IMR-90 (cell line): ENCODE measurements at regions not wholly inside any gene's neighbourhood (a gene's known extent, or its start where the extent isn't known, plus 50 kb on each side); places are given as distances from the start of the nearest gene placed in this dataset.

Source experiments
- ATAC-seq: fragments of 200-7000 bp; cut with Tn5 transposase; 2 replicates; pipeline ENCODE4 v1.9.1; 2020; ENCODE audit warnings: low read depth, mild to moderate bottlenecking, moderate library complexity
- BruUV-seq: library from RNA; stranded (reverse); fragments of 400-500 nt; replicated peaks from 2 replicates; lab custom pipeline; 2021; lab: Mats Ljungman, UMichigan
- CTCF ChIA-PET: fragments of 300-600 bp; formaldehyde crosslinking; extraction: SDS; loops from one replicate; lab custom pipeline; 2021; ENCODE audit warnings: antibody characterized with exemption; lab: Yijun Ruan, JAX
- POLR2A ChIA-PET: fragments of 300-600 bp; sonication (Branson Sonifier 250); formaldehyde crosslinking; loops from one replicate; lab custom pipeline; 2022; ENCODE audit warnings: antibody characterized with exemption; ENCODE audit not compliant: unreplicated experiment; lab: Charles Lee
- DNase-seq: peaks from one replicate; pipeline ENCODE4 v3.0.0; 2013
- H2AFZ ChIP-seq: replicated peaks from 2 replicates; pipeline ENCODE3; 2013; ENCODE audit warnings: low read length, mild to moderate bottlenecking; ENCODE audit not compliant: poor library complexity
- H2AK5ac ChIP-seq: 2 replicates; pipeline ENCODE4 v1.6.1; 2013; ENCODE audit warnings: low read depth, low read length, inconsistent platforms
- H2AK9ac ChIP-seq: replicated peaks from 2 replicates; pipeline ENCODE3; 2013; ENCODE audit warnings: mild to moderate bottlenecking, low read depth, low read length, moderate library complexity; ENCODE audit not compliant: poor library complexity
- H2BK120ac ChIP-seq: 2 replicates; pipeline ENCODE4 v1.6.1; 2013; ENCODE audit warnings: low read depth, low read length, inconsistent platforms
- H2BK15ac ChIP-seq: 3 replicates; pipeline ENCODE4 v1.6.1; 2013; ENCODE audit warnings: low read depth, low read length, inconsistent platforms
- H2BK20ac ChIP-seq: 2 replicates; pipeline ENCODE4 v1.6.1; 2013; ENCODE audit warnings: low read depth, mild to moderate bottlenecking, inconsistent platforms, low read length, moderate library complexity
- H2BK5ac ChIP-seq: 2 replicates; pipeline ENCODE4 v1.6.1; 2013; ENCODE audit warnings: mild to moderate bottlenecking, low read depth, low read length, inconsistent platforms; ENCODE audit not compliant: poor library complexity, severe bottlenecking
- H3K14ac ChIP-seq: replicated peaks from 2 replicates; pipeline ENCODE4 v1.6.1; 2013; ENCODE audit warnings: low read depth, low read length, inconsistent platforms
- H3K18ac ChIP-seq: 2 replicates; pipeline ENCODE4 v1.6.1; 2013; ENCODE audit warnings: low read depth, low read length, control low read depth
- H3K23ac ChIP-seq: 2 replicates; pipeline ENCODE4 v1.6.1; 2013; ENCODE audit warnings: low read depth, low read length, inconsistent platforms
- H3K27ac ChIP-seq: 2 replicates; pipeline ENCODE4 v1.5.1; 2013; ENCODE audit warnings: mild to moderate bottlenecking, control low read depth, low read length; ENCODE audit not compliant: insufficient read depth
- H3K27me3 ChIP-seq: 2 replicates; pipeline ENCODE4 v1.6.1; 2013; ENCODE audit warnings: low read length; ENCODE audit not compliant: control insufficient read depth, insufficient read depth
- H3K36me3 ChIP-seq: 2 replicates; pipeline ENCODE4 v1.6.1; 2013; ENCODE audit warnings: low read length, mixed read lengths; ENCODE audit not compliant: control insufficient read depth, insufficient read depth
- H3K4ac ChIP-seq: 2 replicates; pipeline ENCODE4 v1.6.1; 2013; ENCODE audit warnings: low read depth, low read length, inconsistent platforms
- H3K4me1 ChIP-seq: 2 replicates; pipeline ENCODE4 v1.6.1; 2013; ENCODE audit warnings: low read length, mixed read lengths; ENCODE audit not compliant: control insufficient read depth, insufficient read depth
- H3K4me2 ChIP-seq: 2 replicates; pipeline ENCODE4 v1.6.1; 2013; ENCODE audit warnings: low read depth, mild to moderate bottlenecking, control low read depth, low read length, moderate library complexity
- H3K4me3 ChIP-seq: 2 replicates; pipeline ENCODE4 v1.5.1; 2013; ENCODE audit warnings: low read depth, mild to moderate bottlenecking, control low read depth, low read length, moderate library complexity; ENCODE audit not compliant: insufficient read depth
- H3K56ac ChIP-seq: 2 replicates; pipeline ENCODE4 v1.6.1; 2013; ENCODE audit warnings: low read length, inconsistent platforms; ENCODE audit not compliant: insufficient read depth; ENCODE audit errors: extremely low read depth
- H3K79me1 ChIP-seq, 2 experiments: 2 replicates each; pipeline ENCODE4 v1.6.1; 2013; ENCODE audit warnings: low read length in 2 of 2, inconsistent platforms in 1 of 2, low read depth in 1 of 2
- H3K9ac ChIP-seq: 2 replicates; pipeline ENCODE4 v1.6.1; 2013; ENCODE audit warnings: low read depth, low read length, control low read depth
- H3K9me1 ChIP-seq: 2 replicates; pipeline ENCODE4 v1.6.1; 2013; ENCODE audit warnings: low read length, inconsistent platforms; ENCODE audit not compliant: insufficient read depth
- H3K9me3 ChIP-seq: 2 replicates; pipeline ENCODE4 v1.6.1; 2013; ENCODE audit warnings: low read length; ENCODE audit not compliant: control insufficient read depth, insufficient read depth
- H4K20me1 ChIP-seq: 2 replicates; pipeline ENCODE4 v1.6.1; 2013; ENCODE audit warnings: low read length, inconsistent platforms; ENCODE audit not compliant: insufficient read depth
- H4K5ac ChIP-seq: 2 replicates; pipeline ENCODE4 v1.6.1; 2013; ENCODE audit warnings: mild to moderate bottlenecking, low read depth, low read length, control low read depth
- H4K8ac ChIP-seq, 2 experiments: 2 replicates each; pipeline ENCODE4 v1.6.1; 2013; ENCODE audit warnings: low read depth in 2 of 2, low read length in 2 of 2, control low read depth in 1 of 2, inconsistent platforms in 1 of 2
- H4K91ac ChIP-seq: 2 replicates; pipeline ENCODE4 v1.6.1; 2013; ENCODE audit warnings: low read depth, low read length, inconsistent platforms; ENCODE audit not compliant: insufficient read depth
- BHLHE40 ChIP-seq: fragments of 150-350 bp; IDR thresholded peaks from 2 replicates; pipeline ENCODE4 v1.6.1; 2016; ENCODE audit warnings: mild to moderate bottlenecking, low read depth, low read length
- CEBPB ChIP-seq: IDR thresholded peaks from 2 replicates; pipeline ENCODE4 v1.6.1; 2012; ENCODE audit warnings: low read depth, low read length, improper control_type of control experiment
- CHD1 ChIP-seq: IDR thresholded peaks from 2 replicates; pipeline ENCODE4 v1.6.1; 2012; ENCODE audit warnings: low read depth, low read length, improper control_type of control experiment
- CTCF ChIP-seq: conservative IDR thresholded peaks from 2 replicates; pipeline ENCODE4 v1.5.1; 2012; ENCODE audit warnings: mild to moderate bottlenecking, low read depth, low read length, improper control_type of control experiment
- ELK1 ChIP-seq: fragments of 150-350 bp; IDR thresholded peaks from 2 replicates; pipeline ENCODE4 v1.6.1; 2016; ENCODE audit warnings: low read depth, mild to moderate bottlenecking, low read length, moderate library complexity, borderline replicate concordance
- FOS ChIP-seq: fragments of 150-350 bp; IDR thresholded peaks from 2 replicates; pipeline ENCODE4 v1.6.1; 2016; ENCODE audit warnings: low read depth, low read length
- MAFK ChIP-seq: IDR thresholded peaks from 2 replicates; pipeline ENCODE4 v1.6.1; 2012; ENCODE audit warnings: low read depth, low read length, improper control_type of control experiment
- MAZ ChIP-seq: IDR thresholded peaks from 2 replicates; pipeline ENCODE4 v1.6.1; 2012; ENCODE audit warnings: low read depth, mild to moderate bottlenecking, low read length, improper control_type of control experiment, moderate library complexity, borderline replicate concordance
- MXI1 ChIP-seq: IDR thresholded peaks from 2 replicates; pipeline ENCODE4 v1.6.1; 2012; ENCODE audit warnings: low read depth, mild to moderate bottlenecking, low read length, moderate library complexity, borderline replicate concordance
- NFE2L2 ChIP-seq: fragments of 150-350 bp; IDR thresholded peaks from 2 replicates; pipeline ENCODE4 v1.6.1; 2016; ENCODE audit warnings: low read depth, mild to moderate bottlenecking, low read length
- POLR2A ChIP-seq: IDR thresholded peaks from 2 replicates; pipeline ENCODE4 v1.6.1; 2012; ENCODE audit warnings: mild to moderate bottlenecking, low read depth, low read length
- RAD21 ChIP-seq: IDR thresholded peaks from 2 replicates; pipeline ENCODE4 v1.6.1; 2012; ENCODE audit warnings: low read length, improper control_type of control experiment
- RCOR1 ChIP-seq: IDR thresholded peaks from 2 replicates; pipeline ENCODE4 v1.6.1; 2012; ENCODE audit warnings: mild to moderate bottlenecking, low read length, improper control_type of control experiment; ENCODE audit not compliant: insufficient replicate concordance
- RFX5 ChIP-seq: IDR thresholded peaks from 2 replicates; pipeline ENCODE4 v1.8.0; 2012; ENCODE audit warnings: low read depth, mild to moderate bottlenecking, low read length, moderate library complexity
- SMC3 ChIP-seq: fragments of 150-350 bp; IDR thresholded peaks from 2 replicates; pipeline ENCODE4 v1.6.1; 2016; ENCODE audit warnings: low read depth, mild to moderate bottlenecking, antibody characterized with exemption, low read length, moderate library complexity
- USF2 ChIP-seq: fragments of 150-350 bp; IDR thresholded peaks from 2 replicates; pipeline ENCODE4 v1.6.1; 2017; ENCODE audit warnings: mild to moderate bottlenecking, antibody characterized with exemption, low read length, low read depth
- WGBS, 2 experiments: methylation state at CpG; one replicate each; pipeline versions ENCODE4 v1.1.5 to v1.1.7; 2013; ENCODE audit warnings: missing lambda C conversion rate in 2 of 2; ENCODE audit not compliant: insufficient read length in 1 of 2; ENCODE audit errors: extremely low coverage in 2 of 2; 5-methylcytosine and 5-hydroxymethylcytosine counted together
- dilution Hi-C: fragments of 300-500 bp; cut with HindIII; formaldehyde crosslinking; loops from one replicate; pipeline ENCODE4 v1.14.3; 2018; ENCODE audit warnings: low sequenced_read_pairs; ENCODE audit not compliant: unreplicated experiment
- in situ Hi-C: fragments of 300-500 bp; cut with MboI; formaldehyde crosslinking; loops from 3 replicates; pipeline ENCODE4 v1.14.3; 2019; ENCODE audit warnings: low sequenced_read_pairs, inconsistent platforms, mixed read lengths
- intact Hi-C: fragments of 100-400 bp; cut with micrococcal nuclease; formaldehyde crosslinking; loops from 2 replicates; pipeline ENCODE4 v1.10.0; 2022

GRCh38 chr5:82993416-82993815 lies 83.8 kb downstream of the TMEM167A start:
- CTCF ChIA-PET: no interaction called here
- H3K23ac ChIP-seq: no peak overlapping the region
- dilution Hi-C loops: no loop called here
- no peak overlapping the region for H3K27ac ChIP-seq
- no peak overlapping the region for H2BK15ac ChIP-seq
- no peaks in the 10 kb centered on the region for H3K27me3 ChIP-seq
- no peak overlapping the region for H3K4ac ChIP-seq
- H3K9ac ChIP-seq: no peak overlapping the region
- H4K91ac ChIP-seq: no peak overlapping the region
- TF ChIP-seq CHD1 (no peak), RCOR1 (no peak), RAD21 (no peak), MAFK (no peak), CTCF (no peak), BHLHE40 (no peak), MXI1 (no peak), POLR2A (no peak), RFX5 (no peak), CEBPB (no peak), FOS (no peak), USF2 (no peak), SMC3 (no peak), MAZ (no peak), NFE2L2 (no peak), ELK1 (no peak)
- H3K14ac ChIP-seq: no peak overlapping the region
- H3K18ac ChIP-seq: no peak overlapping the region
- H3K56ac ChIP-seq: no peak overlapping the region
- no CpG with 5 or more reads among the region's 1 CpG for WGBS, 2 experiments
- H3K9me1 ChIP-seq: peaks cover 5% of the 10 kb centered on the region; the same call in 1 of the 2 replicates
- no peak overlapping the region for H2AK9ac ChIP-seq
- in situ Hi-C loops: no loop called here
- H3K79me1 ChIP-seq: no peaks in the 10 kb centered on the region
- DNase-seq: no peak
- POLR2A ChIA-PET: interaction anchor here (0.5 kb wide), 1 partner anchor 23 kb away, joined by 6 read pairs; no protein-coding TSS in a partner anchor
- no peak overlapping the region for H2AK5ac ChIP-seq
- H4K8ac ChIP-seq: no peak overlapping the region
- no peak overlapping the region for H2BK120ac ChIP-seq
- H3K9me3 ChIP-seq: no peaks in the 10 kb centered on the region
- H3K4me1 ChIP-seq: no peaks in the 10 kb centered on the region
- BruUV-seq: no TSS peak
- no peak for ATAC-seq
- H4K20me1 ChIP-seq: no peaks in the 10 kb centered on the region
- no peak overlapping the region for H3K4me2 ChIP-seq
- no peak overlapping the region for H3K4me3 ChIP-seq
- intact Hi-C loops: no loop called here
- H2AFZ ChIP-seq: no peak overlapping the region
- H3K36me3 ChIP-seq: no peaks in the 10 kb centered on the region
- no peak overlapping the region for H2BK5ac ChIP-seq
- H4K5ac ChIP-seq: no peak overlapping the region
- no peak overlapping the region for H2BK20ac ChIP-seq
